HepG2 (cell line): ENCODE measurements at regions not wholly inside any gene's neighbourhood (a gene's known extent, or its start where the extent isn't known, plus 50 kb on each side); places are given as distances from the start of the nearest gene placed in this dataset.
"Not testable (repeated sequence)": the region's sequence is repeated elsewhere in the genome, so short reads cannot be mapped to it uniquely, and the experiment has no call there.

Source experiments
- ATAC-seq: fragments of 200-7000 bp; cut with Tn5 transposase; 3 replicates; pipeline ENCODE4 v1.9.1; 2020; ENCODE audit warnings: mild to moderate bottlenecking, moderate library complexity
- BruUV-seq: library from RNA; stranded (reverse); fragments of 400-500 nt; replicated peaks from 2 replicates; lab custom pipeline; 2021; lab: Mats Ljungman, UMichigan
- CTCF ChIA-PET: fragments of 300-600 bp; formaldehyde crosslinking; extraction: SDS; loops from one replicate; lab custom pipeline; 2021; ENCODE audit warnings: low total read pairs, inconsistent platforms, low intra/inter-chr PET ratio; lab: Yijun Ruan, JAX
- POLR2A ChIA-PET: fragments of 350-600 bp; sonication (Branson Sonifier 250); formaldehyde crosslinking; loops from one replicate; lab custom pipeline; 2020; ENCODE audit warnings: antibody characterized with exemption, inconsistent platforms; lab: Yijun Ruan, JAX
- DNase-seq: peaks from one replicate; pipeline ENCODE4 v3.0.0-alpha.2; 2015; ENCODE audit warnings: low spot score
- FAIRE-seq: peaks from 3 replicates; lab custom pipeline; 2011; peaks lifted over from hg19 to GRCh38; lab: Jason Lieb, UNC
- H2AFZ ChIP-seq: one replicate; pipeline ENCODE4 v1.6.1; 2011; ENCODE audit warnings: low read length, inconsistent platforms
- H3K27ac ChIP-seq: fragments of 300-600 bp; 3 replicates; pipeline ENCODE4 v1.8.0; 2011; ENCODE audit warnings: mixed run types, mild to moderate bottlenecking, mixed read lengths, low read length, inconsistent platforms; ENCODE audit not compliant: insufficient read depth; ENCODE audit errors: extremely low read length
- H3K27me3 ChIP-seq, 2 experiments: fragments of 200-600 bp in 1 of 2; 2 replicates in 1 of 2; 3 replicates in 1 of 2; pipeline versions ENCODE4 v1.6.0 to v1.8.0; 2011; ENCODE audit warnings: low read length in 2 of 2, mild to moderate bottlenecking in 2 of 2, moderate library complexity in 2 of 2, inconsistent platforms in 1 of 2; ENCODE audit not compliant: insufficient read depth in 2 of 2, control insufficient read depth in 1 of 2
- H3K36me3 ChIP-seq, 2 experiments: fragments of 200-600 bp in 1 of 2; replicated peaks in 1 of 2; 2 replicates in 1 of 2; 3 replicates in 1 of 2; pipeline versions ENCODE4 v1.5.1 to v1.8.0; 2011; ENCODE audit warnings: low read length in 2 of 2, inconsistent platforms in 1 of 2; ENCODE audit not compliant: insufficient read depth in 2 of 2, control insufficient read depth in 1 of 2
- H3K4me1 ChIP-seq: 2 replicates; pipeline ENCODE4 v1.5.1; 2012; ENCODE audit warnings: low read length, inconsistent platforms; ENCODE audit not compliant: insufficient read depth
- H3K4me2 ChIP-seq: 2 replicates; pipeline ENCODE4 v1.6.0; 2011; ENCODE audit warnings: low read depth, low read length, inconsistent platforms
- H3K4me3 ChIP-seq, 3 experiments: fragments of 200-600 bp in 1 of 3; sonication (generic), shearing (Covaris generic) in 1 of 3; replicated peaks in 1 of 3; 2 replicates each; pipeline ENCODE4 v1.5.1; 2011 to 2016; ENCODE audit warnings: low read length in 3 of 3, inconsistent platforms in 2 of 3, low read depth in 2 of 3, mild to moderate bottlenecking in 2 of 3, control low read depth in 1 of 3, mixed read lengths in 1 of 3; ENCODE audit not compliant: insufficient read depth in 1 of 3
- H3K79me2 ChIP-seq: one replicate; pipeline ENCODE4 v1.6.1; 2011; ENCODE audit warnings: low read length, inconsistent platforms; ENCODE audit not compliant: insufficient read depth
- H3K9ac ChIP-seq: 2 replicates; pipeline ENCODE4 v1.6.0; 2011; ENCODE audit warnings: mild to moderate bottlenecking, low read depth, low read length, inconsistent platforms; ENCODE audit not compliant: insufficient read depth
- H3K9me3 ChIP-seq: 2 replicates; pipeline ENCODE4 v1.5.1; 2012; ENCODE audit warnings: mild to moderate bottlenecking, low read length
- H4K20me1 ChIP-seq: 2 replicates; pipeline ENCODE4 v1.6.0; 2011; ENCODE audit warnings: inconsistent platforms, mild to moderate bottlenecking, low read length, moderate library complexity; ENCODE audit not compliant: insufficient read depth
- CHD2 ChIP-seq: IDR thresholded peaks from 2 replicates; pipeline ENCODE4 v1.6.1; 2011; ENCODE audit warnings: low read depth, low read length, improper control_type of control experiment
- HOMEZ ChIP-seq: IDR thresholded peaks from 2 replicates; pipeline ENCODE4 v1.6.1; 2016; ENCODE audit warnings: low read depth
- IRF1 ChIP-seq: sonication (generic); formaldehyde crosslinking; IDR thresholded peaks from 2 replicates; pipeline ENCODE4 v1.4.0; 2020; ENCODE audit warnings: low read depth, mild to moderate bottlenecking, missing genetic modification reagents
- JARID2 ChIP-seq: sonication (generic); formaldehyde crosslinking; IDR thresholded peaks from 2 replicates; pipeline ENCODE4 v1.8.1; 2023; ENCODE audit warnings: missing genetic modification reagents, inconsistent platforms; ENCODE audit not compliant: insufficient replicate concordance
- PHF21A ChIP-seq: sonication (generic); formaldehyde crosslinking; IDR thresholded peaks from 2 replicates; pipeline ENCODE4 v1.5.0; 2020; ENCODE audit warnings: mild to moderate bottlenecking, missing genetic modification reagents
- ZBTB14 ChIP-seq: sonication (generic); formaldehyde crosslinking; IDR thresholded peaks from 2 replicates; pipeline ENCODE4 v1.4.0; 2020; ENCODE audit warnings: missing genetic modification reagents
- ZNF256 ChIP-seq: sonication (generic); formaldehyde crosslinking; conservative IDR thresholded peaks from 2 replicates; pipeline ENCODE4 v1.4.0; 2020; ENCODE audit warnings: missing genetic modification reagents
- ZNF34 ChIP-seq: sonication (generic); formaldehyde crosslinking; IDR thresholded peaks from 2 replicates; pipeline ENCODE4 v1.4.0; 2020; ENCODE audit warnings: mild to moderate bottlenecking, missing genetic modification reagents, borderline replicate concordance
- WGBS: methylation state at CpG from one replicate; pipeline ENCODE4 v1.1.6; 2017; ENCODE audit warnings: low lambda C conversion rate; 5-methylcytosine and 5-hydroxymethylcytosine counted together
- in situ Hi-C: cut with HindIII; loops from 2 replicates; pipeline ENCODE4 v1.10.0; 2017; ENCODE audit warnings: low pct_unique_long_range_greater_than_20kb; ENCODE audit not compliant: extremely low pct_ligation_motif_present
- intact Hi-C: fragments of 100-400 bp; cut with micrococcal nuclease; formaldehyde crosslinking; loops from one replicate; pipeline ENCODE4 v1.10.0; 2022; ENCODE audit not compliant: unreplicated experiment

GRCh38 chr13:80062416-80062815, 278.5 kb downstream of the SPRY2 start:
- H3K79me2 ChIP-seq, H3K4me3 ChIP-seq, intact Hi-C loops, H3K27ac ChIP-seq, ATAC-seq, DNase-seq, H3K4me2 ChIP-seq, FAIRE-seq, H3K36me3 ChIP-seq, H3K9ac ChIP-seq, H2AFZ ChIP-seq, in situ Hi-C loops, H3K4me1 ChIP-seq, H4K20me1 ChIP-seq, CTCF ChIA-PET, POLR2A ChIA-PET, H3K27me3 ChIP-seq, BruUV-seq: not testable (repeated sequence)
- H3K9me3 ChIP-seq: peaks cover 20% of the 10 kb centered on the region; the same call in 1 of the 2 replicates

GRCh38 chr13:80059789-80060188, 281.1 kb downstream of the SPRY2 start:
- H4K20me1 ChIP-seq: no peaks in the 10 kb centered on the region
- ATAC-seq (no peak), FAIRE-seq (no peak)
- intact Hi-C loops: no loop called here
- in situ Hi-C loops: no loop called here
- no TSS peak for BruUV-seq
- H3K9me3 ChIP-seq: peaks cover 20% of the 10 kb centered on the region; the same call in 1 of the 2 replicates
- no peak overlapping the region for H3K27ac ChIP-seq
- no peak overlapping the region for H2AFZ ChIP-seq
- WGBS: 5% methylated on average over 2 of the region's 2 CpGs
- H3K9ac ChIP-seq: no peak overlapping the region
- TF ChIP-seq ZNF34 (CRISPR knock-in tag) (no peak), ZBTB14 (CRISPR knock-in tag) (no peak), IRF1 (CRISPR knock-in tag) (no peak), CHD2 (no peak), HOMEZ (CRISPR knock-in tag) (no peak), JARID2 (no peak), PHF21A (CRISPR knock-in tag) (no peak), ZNF256 (CRISPR knock-in tag) (no peak)
- TF ChIP-seq, all 625 proteins: peak for 0
- ChIA-PET POLR2A (no interaction called here), CTCF (no interaction called here)
- Histone ChIP-seq H3K4me1 (0 out of 2 replicates have a peak, but pooled peaks cover 5% of the 10 kb centered on the region), H3K36me3 (no peaks in the 10 kb centered on the region), H3K79me2 (no peaks in the 10 kb centered on the region), H3K27me3 (no peaks in the 10 kb centered on the region), H3K4me2 (no peak overlapping the region), H3K4me3 (no peak overlapping the region)
- no peak for DNase-seq
